B cell (primary cell): ENCODE measurements at regions not wholly inside any gene's neighbourhood (a gene's known extent, or its start where the extent isn't known, plus 50 kb on each side); places are given as distances from the start of the nearest gene placed in this dataset.

ENCODE experiments used
- ATAC-seq: fragments of 200-7000 bp; cut with Tn5 transposase; one replicate; pipeline ENCODE4 v1.10.0; 2021; ENCODE audit warnings: low read depth, mild to moderate bottlenecking, moderate number of reproducible peaks, moderate library complexity
- CTCF ChIA-PET: fragments of 350-600 bp; sonication (Branson Sonifier 250); formaldehyde crosslinking; loops from one replicate; lab custom pipeline; 2021; ENCODE audit warnings: antibody characterized with exemption, inconsistent platforms; lab: Charles Lee
- POLR2A ChIA-PET: fragments of 350-600 bp; sonication (Branson Sonifier 250); formaldehyde crosslinking; loops from one replicate; lab custom pipeline; 2021; ENCODE audit warnings: antibody characterized with exemption; lab: Charles Lee
- DNase-seq: peaks from one replicate; pipeline ENCODE4 v3.0.0; 2013
- H2AFZ ChIP-seq: 2 replicates; pipeline ENCODE4 v1.6.1; 2012; ENCODE audit warnings: mild to moderate bottlenecking, low read depth, low read length; ENCODE audit not compliant: insufficient read depth, poor library complexity, severe bottlenecking
- H3K27ac ChIP-seq, 2 donors: 1 replicate in 1 of 2; 2 replicates in 1 of 2; pipeline ENCODE4 v1.5.1; 2012 to 2013; ENCODE audit warnings: low read length in 2 of 2, mild to moderate bottlenecking in 2 of 2, moderate library complexity in 1 of 2
- H3K27me3 ChIP-seq, 4 experiments: fragments of 200-600 bp in 1 of 4; sonication (generic) in 1 of 4; replicated peaks in 1 of 4; 1 replicate in 2 of 4; 2 replicates in 2 of 4; pipeline versions ENCODE4 v1.6.1 to v1.7.0; 2013 to 2016; ENCODE audit warnings: low read length in 3 of 4, mild to moderate bottlenecking in 2 of 4, mixed read lengths in 1 of 4, moderate library complexity in 1 of 4; ENCODE audit not compliant: insufficient read depth in 4 of 4, control insufficient read depth in 3 of 4; ENCODE audit errors: control extremely low read depth in 1 of 4
- H3K36me3 ChIP-seq, 2 experiments: replicated peaks in 1 of 2; 1 replicate in 1 of 2; 2 replicates in 1 of 2; pipeline versions ENCODE4 v1.6.1 to v1.7.1; 2013; ENCODE audit warnings: low read length in 1 of 2; ENCODE audit not compliant: insufficient read depth in 2 of 2, control insufficient read depth in 1 of 2; ENCODE audit errors: control extremely low read depth in 1 of 2, extremely low read depth in 1 of 2
- H3K4me1 ChIP-seq, 2 donors: fragments of 200-600 bp in 1 of 2; sonication (generic) in 1 of 2; 1 replicate in 1 of 2; 2 replicates in 1 of 2; pipeline versions ENCODE4 v1.5.1 to v1.6.1; 2013 to 2017; ENCODE audit warnings: low read length in 2 of 2; ENCODE audit not compliant: control insufficient read depth in 2 of 2, insufficient read depth in 2 of 2
- H3K4me2 ChIP-seq: replicated peaks from 2 replicates; pipeline ENCODE3; 2012; ENCODE audit warnings: mild to moderate bottlenecking, low read depth, low read length; ENCODE audit not compliant: poor library complexity, severe bottlenecking
- H3K4me3 ChIP-seq, 5 experiments: fragments of 200-600 bp in 1 of 5; sonication (generic) in 1 of 5; 1 replicate in 3 of 5; 2 replicates in 2 of 5; pipeline versions ENCODE4 v1.5.1 to v1.7.0; 2011 to 2016; ENCODE audit warnings: low read length in 4 of 5, mild to moderate bottlenecking in 4 of 5, low read depth in 2 of 5, control low read depth in 1 of 5, moderate library complexity in 1 of 5; ENCODE audit not compliant: insufficient read depth in 1 of 5; ENCODE audit errors: control extremely low read depth in 1 of 5, extremely low read depth in 1 of 5
- H3K79me2 ChIP-seq: fragments of 200-600 bp; sonication (generic); one replicate; pipeline ENCODE4 v1.6.0; 2016; ENCODE audit warnings: low read length; ENCODE audit not compliant: control insufficient read depth, insufficient read depth
- H3K9ac ChIP-seq: fragments of 200-600 bp; sonication (generic); 2 replicates; pipeline ENCODE4 v1.6.1; 2017; ENCODE audit warnings: mild to moderate bottlenecking, low read length, moderate library complexity
- H3K9me3 ChIP-seq, 3 donors: one replicate each; pipeline versions ENCODE4 v1.6.1 to v1.7.1; 2013; ENCODE audit warnings: low read length in 2 of 3; ENCODE audit not compliant: control insufficient read depth in 2 of 3, insufficient read depth in 1 of 3; ENCODE audit errors: control extremely low read depth in 1 of 3
- H4K20me1 ChIP-seq: 2 replicates; pipeline ENCODE4 v1.6.0; 2012; ENCODE audit warnings: mild to moderate bottlenecking, low read length; ENCODE audit not compliant: insufficient read depth, control insufficient read depth, poor library complexity, severe bottlenecking
- H3K27ac Mint-ChIP-seq: one replicate; pipeline ENCODE4 v1.8.0; 2021; ENCODE audit warnings: mixed read lengths
- H3K27me3 Mint-ChIP-seq: one replicate; pipeline ENCODE4 v1.8.0; 2021; ENCODE audit warnings: mixed read lengths
- H3K4me1 Mint-ChIP-seq: one replicate; pipeline ENCODE4 v1.8.0; 2021; ENCODE audit warnings: mixed read lengths
- H3K4me3 Mint-ChIP-seq: one replicate; pipeline ENCODE4 v1.8.0; 2021; ENCODE audit warnings: mixed read lengths
- H3K9me3 Mint-ChIP-seq: one replicate; pipeline ENCODE4 v1.8.0; 2022; ENCODE audit warnings: mixed read lengths; ENCODE audit not compliant: insufficient read depth
- CTCF ChIP-seq: fragments of 200-600 bp; IDR thresholded peaks from one replicate; pipeline ENCODE4 v1.8.0; 2022; ENCODE audit warnings: antibody characterized with exemption, mild to moderate bottlenecking
- EZH2 ChIP-seq: IDR thresholded peaks from 2 replicates; pipeline ENCODE4 v1.6.1; 2012; ENCODE audit warnings: borderline replicate concordance, low read depth, mild to moderate bottlenecking, moderate library complexity, low read length; ENCODE audit not compliant: insufficient read depth, poor library complexity, severe bottlenecking
- WGBS: methylation state at CpG from one replicate; pipeline ENCODE4 v1.1.5; 2013; ENCODE audit warnings: missing lambda C conversion rate; ENCODE audit not compliant: insufficient coverage; 5-methylcytosine and 5-hydroxymethylcytosine counted together
- intact Hi-C: fragments of 100-400 bp; cut with micrococcal nuclease; formaldehyde crosslinking; loops from one replicate; pipeline ENCODE4 v1.10.0; 2022

- Histone ChIP-seq H3K27me3 (no peaks in the 10 kb centered on the region), H3K36me3 (no peaks in the 10 kb centered on the region), H3K4me1 (no peaks in the 10 kb centered on the region), H4K20me1 (no peaks in the 10 kb centered on the region), H3K4me2 (no peak overlapping the region), H3K27ac (no peak overlapping the region), H3K79me2 (no peaks in the 10 kb centered on the region), H2AFZ (no peak overlapping the region), H3K9me3 (no peaks in the 10 kb centered on the region), H3K9ac (no peak overlapping the region), H3K4me3 (no peak overlapping the region)
- ATAC-seq (no peak), DNase-seq (no peak)
- intact Hi-C loops = no loop called here
- ChIA-PET CTCF (no interaction called here), POLR2A (no interaction called here)
- TF ChIP-seq CTCF (no peak), EZH2 (no peak)
- Mint-ChIP-seq H3K27me3 (no peaks in the 10 kb centered on the region), H3K4me3 (no peak overlapping the region), H3K4me1 (no peaks in the 10 kb centered on the region), H3K9me3 (peaks cover 2% of the 10 kb centered on the region), H3K27ac (no peak overlapping the region)
- 94% methylated on average over 4 of the region's 4 CpGs for WGBS
Observed at GRCh38 chr10:21159669-21160068, 262.6 kb upstream of the NEBL start.

- Histone ChIP-seq H2AFZ (no peak overlapping the region), H3K79me2 (no peaks in the 10 kb centered on the region), H3K27me3 (no peaks in the 10 kb centered on the region), H3K27ac (no peak overlapping the region), H4K20me1 (no peaks in the 10 kb centered on the region), H3K4me1 (no peaks in the 10 kb centered on the region), H3K9me3 (no peaks in the 10 kb centered on the region), H3K4me3 (no peak overlapping the region), H3K36me3 (no peaks in the 10 kb centered on the region), H3K9ac (no peak overlapping the region), H3K4me2 (no peak overlapping the region)
- Mint-ChIP-seq H3K4me1 (no peaks in the 10 kb centered on the region), H3K27me3 (no peaks in the 10 kb centered on the region), H3K9me3 (peaks cover 2% of the 10 kb centered on the region), H3K4me3 (no peak overlapping the region), H3K27ac (no peak overlapping the region)
- POLR2A ChIA-PET = no interaction called here
- CTCF ChIA-PET = no interaction called here
- TF ChIP-seq CTCF (no peak), EZH2 (no peak)
- no peak for DNase-seq
- no peak for ATAC-seq
- 83% methylated on average over 3 of the region's 3 CpGs for WGBS
- intact Hi-C loops = no loop called here
Observed at GRCh38 chr10:21158301-21158700, 261.2 kb upstream of the NEBL start.
